ENCODE measurements at regions not wholly inside any gene's neighbourhood (a gene's known extent, or its start where the extent isn't known, plus 50 kb on each side); places are given as distances from the start of the nearest gene placed in this dataset.

DNA sequence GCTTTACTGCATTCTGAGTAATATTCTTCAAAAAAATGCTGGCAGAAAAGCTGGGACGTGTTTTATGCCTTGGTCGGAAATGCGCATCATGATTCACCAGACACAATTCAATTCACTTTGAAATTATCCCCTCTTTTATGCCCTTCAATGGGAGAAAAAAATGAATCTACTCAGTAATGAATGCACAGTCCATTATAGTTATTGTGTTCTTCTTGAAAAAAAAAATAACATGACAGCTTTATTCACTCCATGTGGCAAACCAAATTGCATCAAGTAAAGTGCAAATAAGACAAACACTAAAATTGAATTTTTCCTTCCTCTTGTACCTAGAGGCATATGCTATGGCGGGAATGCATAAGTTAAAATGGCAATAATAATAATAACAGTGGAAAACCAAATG lies 159.4 kb upstream of the IFNG-AS1 start:
- TF ChIP-seq, protein P1, sequence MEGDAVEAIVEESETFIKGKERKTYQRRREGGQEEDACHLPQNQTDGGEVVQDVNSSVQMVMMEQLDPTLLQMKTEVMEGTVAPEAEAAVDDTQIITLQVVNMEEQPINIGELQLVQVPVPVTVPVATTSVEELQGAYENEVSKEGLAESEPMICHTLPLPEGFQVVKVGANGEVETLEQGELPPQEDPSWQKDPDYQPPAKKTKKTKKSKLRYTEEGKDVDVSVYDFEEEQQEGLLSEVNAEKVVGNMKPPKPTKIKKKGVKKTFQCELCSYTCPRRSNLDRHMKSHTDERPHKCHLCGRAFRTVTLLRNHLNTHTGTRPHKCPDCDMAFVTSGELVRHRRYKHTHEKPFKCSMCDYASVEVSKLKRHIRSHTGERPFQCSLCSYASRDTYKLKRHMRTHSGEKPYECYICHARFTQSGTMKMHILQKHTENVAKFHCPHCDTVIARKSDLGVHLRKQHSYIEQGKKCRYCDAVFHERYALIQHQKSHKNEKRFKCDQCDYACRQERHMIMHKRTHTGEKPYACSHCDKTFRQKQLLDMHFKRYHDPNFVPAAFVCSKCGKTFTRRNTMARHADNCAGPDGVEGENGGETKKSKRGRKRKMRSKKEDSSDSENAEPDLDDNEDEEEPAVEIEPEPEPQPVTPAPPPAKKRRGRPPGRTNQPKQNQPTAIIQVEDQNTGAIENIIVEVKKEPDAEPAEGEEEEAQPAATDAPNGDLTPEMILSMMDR (IDR thresholded peaks at IDR 0.05; ENCODE audit: insufficient read depth, low read length, poor library complexity, severe bottlenecking): no peak
- no peak for DNase-seq (ENCODE audit: low read depth)
- no peaks in the 10 kb centered on the region for H3K27me3 ChIP-seq (ENCODE audit: control insufficient read depth, insufficient read depth, low read length)
- no peak overlapping the region for H3K4me3 ChIP-seq (ENCODE audit: low read depth, low read length)
- no peaks in the 10 kb centered on the region for H3K36me3 ChIP-seq (ENCODE audit: control insufficient read depth, insufficient read depth, low read length)

DNA sequence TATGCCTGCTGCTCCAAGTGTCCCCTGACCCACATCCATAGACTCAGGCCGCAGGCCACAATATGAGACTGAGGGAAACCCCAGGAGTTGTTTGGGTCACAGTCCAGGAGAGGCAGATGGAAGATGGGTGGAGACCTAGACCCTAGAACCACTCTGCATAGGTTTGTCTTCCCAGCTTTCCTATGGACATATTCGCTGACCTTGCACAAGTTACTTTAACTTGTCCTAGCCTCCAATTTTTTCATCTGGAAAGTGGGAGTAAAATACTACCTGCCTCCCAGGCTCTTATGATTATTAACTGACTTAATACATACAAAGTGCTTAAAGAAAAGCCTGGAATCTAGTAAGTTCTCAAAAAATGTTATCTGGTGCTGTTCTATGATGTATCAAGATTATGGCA lies 157.1 kb upstream of the IFNG-AS1 start:
- no peak for DNase-seq (ENCODE audit: low read depth)
- Histone ChIP-seq H3K27me3 (ENCODE audit: control insufficient read depth, insufficient read depth, low read length) (no peaks in the 10 kb centered on the region), H3K36me3 (ENCODE audit: control insufficient read depth, insufficient read depth, low read length) (no peaks in the 10 kb centered on the region), H3K4me3 (ENCODE audit: low read depth, low read length) (no peak overlapping the region)
- TF ChIP-seq, protein P1 (IDR thresholded peaks at IDR 0.05; ENCODE audit: insufficient read depth, low read length, poor library complexity, severe bottlenecking): no peak

GRCh38 chr12:67833602-67834001 lies 155.6 kb upstream of the IFNG-AS1 start:
- DNase-seq (ENCODE audit: low read depth): no peak
- TF ChIP-seq, protein P1 (IDR thresholded peaks at IDR 0.05; ENCODE audit: insufficient read depth, low read length, poor library complexity, severe bottlenecking): no peak
- no peaks in the 10 kb centered on the region for H3K36me3 ChIP-seq (ENCODE audit: control insufficient read depth, insufficient read depth, low read length)
- H3K4me3 ChIP-seq (ENCODE audit: low read depth, low read length): no peak overlapping the region
- no peaks in the 10 kb centered on the region for H3K27me3 ChIP-seq (ENCODE audit: control insufficient read depth, insufficient read depth, low read length)

DNA sequence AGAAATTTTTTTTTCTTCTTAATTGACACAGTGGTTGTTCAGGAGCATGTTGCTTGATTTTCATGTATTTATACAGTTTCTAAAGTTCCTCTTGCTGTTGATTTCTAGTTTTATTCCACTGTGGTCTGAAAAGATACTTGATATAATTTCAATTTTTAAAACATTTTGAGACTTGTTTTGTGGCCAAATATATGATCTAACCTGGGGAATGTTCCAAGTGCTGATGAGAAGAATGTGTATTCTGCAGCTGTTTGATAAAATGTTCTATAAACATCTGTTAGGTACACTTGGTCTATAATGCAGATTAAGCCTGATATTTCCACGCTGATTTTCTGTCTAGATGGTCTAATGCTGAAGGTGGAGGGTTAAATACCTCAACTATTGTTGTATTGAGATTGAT lies 151.4 kb upstream of the IFNG-AS1 start:
- TF ChIP-seq, protein P1 (IDR thresholded peaks at IDR 0.05; ENCODE audit: insufficient read depth, low read length, poor library complexity, severe bottlenecking): no peak
- Histone ChIP-seq H3K4me3 (ENCODE audit: low read depth, low read length) (no peak overlapping the region), H3K36me3 (ENCODE audit: control insufficient read depth, insufficient read depth, low read length) (no peaks in the 10 kb centered on the region), H3K27me3 (ENCODE audit: control insufficient read depth, insufficient read depth, low read length) (no peaks in the 10 kb centered on the region)
- no peak for DNase-seq (ENCODE audit: low read depth)

DNA sequence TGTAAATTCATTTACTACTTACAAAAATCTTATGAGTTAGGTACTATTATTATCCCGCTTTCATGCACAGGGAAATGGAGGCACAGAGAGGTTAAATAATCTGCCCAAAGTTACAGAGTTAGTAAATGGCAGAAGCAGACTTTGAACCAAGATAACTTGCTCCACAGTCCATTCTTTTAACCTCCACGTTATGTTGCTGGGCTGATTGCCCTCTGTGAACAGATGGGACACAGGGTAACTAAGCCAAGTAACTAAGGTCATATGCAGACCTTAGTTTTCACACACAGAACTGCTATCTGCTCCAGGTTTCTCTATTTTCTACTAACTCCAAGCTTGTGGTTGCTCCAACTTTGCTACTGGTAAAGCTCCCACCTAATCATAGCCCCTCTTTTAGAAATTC lies 147.1 kb upstream of the IFNG-AS1 start:
- no peak overlapping the region for H3K4me3 ChIP-seq (ENCODE audit: low read depth, low read length)
- H3K27me3 ChIP-seq (ENCODE audit: control insufficient read depth, insufficient read depth, low read length): no peaks in the 10 kb centered on the region
- TF ChIP-seq, protein P1 (IDR thresholded peaks at IDR 0.05; ENCODE audit: insufficient read depth, low read length, poor library complexity, severe bottlenecking): no peak
- DNase-seq (ENCODE audit: low read depth): no peak
- no peaks in the 10 kb centered on the region for H3K36me3 ChIP-seq (ENCODE audit: control insufficient read depth, insufficient read depth, low read length)

DNA sequence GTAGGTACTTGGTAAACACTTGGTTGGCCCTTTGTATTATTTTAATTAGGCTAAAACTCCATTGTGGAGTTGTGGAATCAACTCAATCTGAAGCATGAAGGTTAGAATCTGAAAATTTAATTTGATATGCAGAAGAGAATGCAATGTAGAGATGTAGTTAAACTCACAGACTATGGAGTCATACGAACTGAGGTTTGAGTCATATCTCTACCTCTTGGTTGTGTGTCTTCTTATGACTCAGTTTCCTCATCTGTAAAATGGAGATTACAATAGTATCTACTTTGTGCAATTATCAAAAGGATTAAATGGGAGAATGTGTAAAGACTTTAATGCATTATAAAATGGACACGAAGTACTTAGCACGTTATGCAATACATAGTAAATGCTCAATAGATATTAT lies 146.0 kb upstream of the IFNG-AS1 start:
- H3K36me3 ChIP-seq (ENCODE audit: control insufficient read depth, insufficient read depth, low read length): no peaks in the 10 kb centered on the region

More for the DNA sequence above, 146.0 kb upstream of the IFNG-AS1 start:
- no peak overlapping the region for H3K4me3 ChIP-seq (ENCODE audit: low read depth, low read length)
- DNase-seq (ENCODE audit: low read depth): no peak
- TF ChIP-seq, protein P1 (IDR thresholded peaks at IDR 0.05; ENCODE audit: insufficient read depth, low read length, poor library complexity, severe bottlenecking): no peak
- H3K27me3 ChIP-seq (ENCODE audit: control insufficient read depth, insufficient read depth, low read length): no peaks in the 10 kb centered on the region
